ENCODE measurements at regions not wholly inside any gene's neighbourhood (a gene's known extent, or its start where the extent isn't known, plus 50 kb on each side); places are given as distances from the start of the nearest gene placed in this dataset.

DNA sequence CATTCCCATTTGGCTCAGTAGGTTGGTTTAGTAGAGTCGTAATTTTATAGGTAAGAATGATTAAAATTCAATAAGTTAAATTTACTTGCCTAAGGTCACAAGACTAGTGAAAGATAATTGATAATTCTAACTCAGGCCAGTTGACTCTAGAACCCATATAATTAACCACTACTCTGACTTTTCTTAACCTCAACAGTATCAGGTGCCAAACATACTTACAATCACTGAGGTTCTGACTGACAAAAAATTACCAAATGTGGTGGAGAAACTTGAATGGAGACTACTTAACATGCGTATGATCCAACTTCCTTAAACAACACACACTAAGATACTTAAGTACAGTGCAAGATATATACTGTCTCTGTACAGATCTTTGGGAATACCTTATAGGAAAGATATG lies 667.3 kb upstream of the SORCS1 start:
- CTCF ChIA-PET: no interaction called here

DNA sequence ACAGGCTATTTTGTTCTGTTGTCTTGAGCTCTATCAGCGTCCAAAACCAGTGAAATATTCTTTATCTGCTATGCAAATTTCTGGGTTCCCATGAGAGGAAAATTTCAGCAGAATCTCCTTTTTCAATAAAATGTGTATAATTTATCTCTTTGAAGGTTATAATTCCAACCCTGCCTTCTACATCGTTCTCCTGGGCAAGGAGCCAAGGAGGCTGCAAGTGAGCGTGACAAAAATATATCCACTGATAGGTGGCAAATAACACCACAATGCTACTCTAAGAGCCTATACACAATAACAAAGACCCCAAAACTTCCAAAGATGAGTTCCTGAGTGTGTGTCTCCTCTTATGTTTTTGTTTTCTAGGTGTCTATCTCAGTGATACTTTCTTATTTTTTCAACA lies 664.7 kb upstream of the SORCS1 start:
- H3K4me3 ChIP-seq (ENCODE audit: low read depth, low read length): no peak overlapping the region
- DNase-seq (ENCODE audit: low read depth, low spot score): no peak
- POLR2A ChIA-PET: no interaction called here
- TF ChIP-seq, protein P1, sequence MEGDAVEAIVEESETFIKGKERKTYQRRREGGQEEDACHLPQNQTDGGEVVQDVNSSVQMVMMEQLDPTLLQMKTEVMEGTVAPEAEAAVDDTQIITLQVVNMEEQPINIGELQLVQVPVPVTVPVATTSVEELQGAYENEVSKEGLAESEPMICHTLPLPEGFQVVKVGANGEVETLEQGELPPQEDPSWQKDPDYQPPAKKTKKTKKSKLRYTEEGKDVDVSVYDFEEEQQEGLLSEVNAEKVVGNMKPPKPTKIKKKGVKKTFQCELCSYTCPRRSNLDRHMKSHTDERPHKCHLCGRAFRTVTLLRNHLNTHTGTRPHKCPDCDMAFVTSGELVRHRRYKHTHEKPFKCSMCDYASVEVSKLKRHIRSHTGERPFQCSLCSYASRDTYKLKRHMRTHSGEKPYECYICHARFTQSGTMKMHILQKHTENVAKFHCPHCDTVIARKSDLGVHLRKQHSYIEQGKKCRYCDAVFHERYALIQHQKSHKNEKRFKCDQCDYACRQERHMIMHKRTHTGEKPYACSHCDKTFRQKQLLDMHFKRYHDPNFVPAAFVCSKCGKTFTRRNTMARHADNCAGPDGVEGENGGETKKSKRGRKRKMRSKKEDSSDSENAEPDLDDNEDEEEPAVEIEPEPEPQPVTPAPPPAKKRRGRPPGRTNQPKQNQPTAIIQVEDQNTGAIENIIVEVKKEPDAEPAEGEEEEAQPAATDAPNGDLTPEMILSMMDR (IDR thresholded peaks at IDR 0.05; ENCODE audit: insufficient read depth, low read length, missing control alignments): no peak
- CTCF ChIA-PET: interaction anchor here (0.8 to 1.1 kb wide), 2 partner anchors 10 to 14 kb away, joined by 3 to 4 read pairs; no protein-coding TSS in a partner anchor

More for the DNA sequence above, 667.3 kb upstream of the SORCS1 start:
- POLR2A ChIA-PET: no interaction called here
- no peak overlapping the region for H3K4me3 ChIP-seq (ENCODE audit: low read depth, low read length)
- TF ChIP-seq, protein P1 (IDR thresholded peaks at IDR 0.05; ENCODE audit: insufficient read depth, low read length, missing control alignments): no peak
- no peak for DNase-seq (ENCODE audit: low read depth, low spot score)

DNA sequence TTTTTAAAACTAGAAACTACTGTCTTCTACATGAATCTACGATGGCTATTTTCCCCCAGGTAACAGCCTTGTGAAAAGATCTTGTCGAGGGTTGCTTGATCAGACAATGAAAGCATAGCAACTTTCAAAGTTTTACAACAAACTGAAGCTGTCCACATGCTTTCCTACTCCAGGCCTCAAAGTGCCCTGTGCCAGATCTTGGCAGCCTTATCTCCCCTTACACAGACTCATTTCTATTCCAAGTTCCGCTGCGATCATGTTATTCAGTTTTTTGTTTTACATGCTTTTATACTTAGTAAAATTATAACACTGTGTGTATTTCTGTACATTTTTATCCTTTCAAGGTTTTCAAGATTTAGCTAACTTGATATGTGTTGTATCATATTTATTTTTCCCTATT lies 661.7 kb upstream of the SORCS1 start:
- TF ChIP-seq, protein P1 (IDR thresholded peaks at IDR 0.05; ENCODE audit: insufficient read depth, low read length, missing control alignments): no peak
- ChIA-PET CTCF (no interaction called here), POLR2A (no interaction called here)
- no peak overlapping the region for H3K4me3 ChIP-seq (ENCODE audit: low read depth, low read length)
- no peak for DNase-seq (ENCODE audit: low read depth, low spot score)

DNA sequence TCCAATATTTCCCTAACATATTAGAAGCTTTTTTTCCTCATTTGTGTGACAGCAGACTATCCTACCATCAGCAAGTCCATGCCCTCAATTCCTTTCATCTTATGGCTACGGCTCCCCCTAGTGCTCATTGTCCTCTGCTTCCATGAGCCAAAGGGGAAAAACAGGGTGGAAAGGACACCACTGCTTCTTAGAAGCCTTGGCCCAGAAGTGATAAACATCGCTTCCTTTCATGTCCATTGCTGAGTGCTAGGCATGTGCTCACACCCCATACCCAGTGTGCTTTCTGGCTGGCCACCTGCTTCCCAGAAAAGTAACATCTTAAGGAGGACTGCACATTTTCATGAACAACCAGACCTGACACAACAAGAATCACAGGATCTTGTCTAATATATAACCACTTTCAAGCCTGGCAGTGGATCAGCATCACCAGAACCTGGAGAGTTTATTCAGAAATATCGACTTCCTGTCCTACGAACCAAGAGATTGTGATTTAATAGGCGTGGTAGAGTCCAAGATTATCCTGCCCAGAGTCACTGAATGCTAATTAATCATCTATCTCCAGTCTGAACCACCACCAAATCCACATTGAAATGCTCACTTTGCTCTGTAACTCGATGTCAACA lies 650.5 kb upstream of the SORCS1 start:
- ChIA-PET POLR2A (no interaction called here), CTCF (interaction anchor here (0.6 to 6.1 kb wide), 11 partner anchors 9 to 1109 kb away, joined by 3 to 88 read pairs (median 3); no protein-coding TSS in a partner anchor)
- H3K4me3 ChIP-seq (ENCODE audit: low read depth, low read length): no peak overlapping the region
- TF ChIP-seq, protein P1 (IDR thresholded peaks at IDR 0.05; ENCODE audit: insufficient read depth, low read length, missing control alignments): peak; percentile 80
- DNase-seq (ENCODE audit: low read depth, low spot score): peak; percentile 12

DNA sequence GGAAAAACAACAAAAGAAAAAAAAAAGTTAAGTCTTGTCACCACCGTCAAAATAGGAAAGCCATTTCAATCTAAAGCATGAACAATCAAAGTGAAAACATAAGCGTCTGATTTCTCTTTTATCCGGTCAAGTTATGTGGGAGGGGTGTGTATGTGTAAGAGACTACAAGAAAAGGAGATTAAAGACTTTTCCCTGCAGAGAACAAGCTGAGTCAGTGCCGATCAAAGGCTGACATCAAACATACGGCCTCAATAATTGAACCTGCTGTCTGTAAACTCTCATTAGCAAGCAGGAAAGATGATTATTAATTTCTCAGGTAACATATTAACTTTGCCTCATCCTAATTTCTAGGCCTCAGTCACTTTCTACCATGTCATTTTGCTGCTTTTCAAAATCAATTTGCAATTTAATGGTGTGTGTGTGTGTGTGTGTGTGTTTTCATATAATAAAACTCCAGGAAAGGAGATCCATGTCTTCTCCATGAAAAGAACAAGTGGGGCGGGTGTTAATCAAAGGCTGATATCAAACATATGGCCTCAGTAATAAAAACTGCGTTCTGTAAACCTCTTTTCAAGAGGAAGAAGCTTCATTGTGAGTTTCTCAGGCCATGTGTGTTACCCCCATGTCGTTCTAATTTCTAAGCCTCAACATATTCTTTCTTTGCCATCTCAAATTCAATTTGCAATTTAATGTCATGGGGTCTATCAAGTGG lies 649.1 kb upstream of the SORCS1 start:
- H3K4me3 ChIP-seq (ENCODE audit: low read depth, low read length): no peak overlapping the region
- POLR2A ChIA-PET: no interaction called here
- CTCF ChIA-PET: interaction anchor here (0.8 to 6.1 kb wide), 7 partner anchors 14 to 405 kb away, joined by 3 to 88 read pairs (median 4); no protein-coding TSS in a partner anchor
- TF ChIP-seq, protein P1 (IDR thresholded peaks at IDR 0.05; ENCODE audit: insufficient read depth, low read length, missing control alignments): no peak
- no peak for DNase-seq (ENCODE audit: low read depth, low spot score)

DNA sequence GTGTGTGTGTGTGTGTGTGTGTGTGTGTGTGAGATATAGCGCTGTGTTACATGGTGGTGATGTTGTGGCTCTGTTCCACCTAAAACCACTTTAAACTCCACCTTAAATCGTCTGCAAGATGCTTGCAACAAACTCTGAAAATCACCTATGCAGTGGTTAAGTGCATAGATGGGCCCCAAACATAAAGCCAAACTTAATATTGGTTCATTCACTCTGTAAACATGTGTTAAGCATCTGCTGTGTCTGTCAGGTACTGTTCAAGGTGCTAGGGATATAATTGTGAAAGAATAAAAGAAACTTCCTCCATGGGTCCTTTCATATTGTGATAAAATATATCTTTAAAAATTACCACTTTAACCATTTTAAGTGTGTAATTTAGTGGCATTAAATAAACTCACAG lies 645.4 kb upstream of the SORCS1 start:
- CTCF ChIA-PET: interaction anchor here (1.0 kb wide), 1 partner anchor 400 kb away, joined by 3 read pairs; no protein-coding TSS in a partner anchor
- H3K4me3 ChIP-seq (ENCODE audit: low read depth, low read length): no peak overlapping the region
- no peak for DNase-seq (ENCODE audit: low read depth, low spot score)
- TF ChIP-seq, protein P1 (IDR thresholded peaks at IDR 0.05; ENCODE audit: insufficient read depth, low read length, missing control alignments): no peak
- POLR2A ChIA-PET: no interaction called here

All from AG04449 (cell line).